ENCODE measurements at regions not wholly inside any gene's neighbourhood (a gene's known extent, or its start where the extent isn't known, plus 50 kb on each side); places are given as distances from the start of the nearest gene placed in this dataset.

- no peak for DNase-seq (ENCODE audit: low read depth)
- no peak for TF ChIP-seq CTCF (IDR thresholded peaks at IDR 0.05; ENCODE audit: low read depth, low read length, missing control alignments)
- H3K4me3 ChIP-seq (ENCODE audit: low read depth, low read length): no peak overlapping the region
These were observed 442.5 kb downstream of the LRATD1 start for GRCh38 chr2:15074751-15075700.

- H3K4me3 ChIP-seq (ENCODE audit: low read depth, low read length): no peak overlapping the region
- no peak for DNase-seq (ENCODE audit: low read depth)
- no peak for TF ChIP-seq CTCF (IDR thresholded peaks at IDR 0.05; ENCODE audit: low read depth, low read length, missing control alignments)
These were observed 444.2 kb downstream of the LRATD1 start for GRCh38 chr2:15076668-15077067.

GRCh38 chr2:15081356-15081755 is 448.8 kb downstream of the LRATD1 start:
- DNase-seq (ENCODE audit: low read depth): no peak
- TF ChIP-seq CTCF (IDR thresholded peaks at IDR 0.05; ENCODE audit: low read depth, low read length, missing control alignments): no peak
- no peak overlapping the region for H3K4me3 ChIP-seq (ENCODE audit: low read depth, low read length)

GRCh38 chr2:15082105-15083058 is 449.9 kb downstream of the LRATD1 start:
- no peak for TF ChIP-seq CTCF (IDR thresholded peaks at IDR 0.05; ENCODE audit: low read depth, low read length, missing control alignments)
- no peak overlapping the region for H3K4me3 ChIP-seq (ENCODE audit: low read depth, low read length)
- no peak for DNase-seq (ENCODE audit: low read depth)

- DNase-seq (ENCODE audit: low read depth): no peak
- TF ChIP-seq CTCF (IDR thresholded peaks at IDR 0.05; ENCODE audit: low read depth, low read length, missing control alignments): no peak
These were observed 452.4 kb downstream of the LRATD1 start for GRCh38 chr2:15084826-15085489.

GRCh38 chr2:15092181-15092580 is 459.7 kb downstream of the LRATD1 start:
- no peak overlapping the region for H3K4me3 ChIP-seq (ENCODE audit: low read depth, low read length)
- no peak for TF ChIP-seq CTCF (IDR thresholded peaks at IDR 0.05; ENCODE audit: low read depth, low read length, missing control alignments)
- no peak for DNase-seq (ENCODE audit: low read depth)

More at GRCh38 chr2:15084826-15085489, 452.4 kb downstream of the LRATD1 start:
- H3K4me3 ChIP-seq (ENCODE audit: low read depth, low read length): no peak overlapping the region
